K562 (cell line): ENCODE measurements at regions not wholly inside any gene's neighbourhood (a gene's known extent, or its start where the extent isn't known, plus 50 kb on each side); places are given as distances from the start of the nearest gene placed in this dataset.

Experiments used
- ATAC-seq: fragments of 200-7000 bp; cut with Tn5 transposase; 3 replicates; pipeline ENCODE4 v1.9.1; 2020; ENCODE audit warnings: moderate library complexity
- BruUV-seq: library from RNA; stranded (reverse); fragments of 400-500 nt; replicated peaks from 2 replicates; lab custom pipeline; 2021; lab: Mats Ljungman, UMichigan
- CTCF ChIA-PET: fragments of 300-600 bp; formaldehyde crosslinking; extraction: SDS; loops from one replicate; lab custom pipeline; 2021; ENCODE audit warnings: low intra/inter-chr PET ratio; lab: Yijun Ruan, JAX
- POLR2A ChIA-PET: fragments of 300-600, 350-650 bp; sonication (Branson Sonifier 250); formaldehyde crosslinking; extraction: SDS; loops from one replicate; lab custom pipeline; 2021; ENCODE audit warnings: antibody characterized with exemption, inconsistent platforms; lab: Yijun Ruan, JAX
- DNase-seq, 4 experiments: peaks; one replicate each; pipeline versions ENCODE4 v3.0.0 to v3.0.0-alpha.2; 2011 to 2018; ENCODE audit warnings: low spot score in 3 of 4, mixed read lengths in 3 of 4; ENCODE audit errors: extremely low read depth in 1 of 4
- FAIRE-seq: peaks from 2 replicates; lab custom pipeline; 2011; peaks lifted over from hg19 to GRCh38; lab: Jason Lieb, UNC
- H2AFZ ChIP-seq: 2 replicates; pipeline ENCODE4 v1.6.0; 2011; ENCODE audit warnings: low read depth, low read length, control low read depth, inconsistent platforms
- H3K27ac ChIP-seq: fragments of 200-600 bp; 3 replicates; pipeline ENCODE4 v1.8.0; 2011; ENCODE audit warnings: low read depth, mild to moderate bottlenecking, control low read depth, inconsistent platforms, low read length, moderate library complexity, mixed read lengths; ENCODE audit errors: extremely low read depth
- H3K27me3 ChIP-seq, 2 experiments: fragments of 300-600 bp in 1 of 2; 2 replicates in 1 of 2; 3 replicates in 1 of 2; pipeline versions ENCODE4 v1.6.0 to v1.8.0; 2011; ENCODE audit warnings: inconsistent platforms in 2 of 2, low read length in 2 of 2, mild to moderate bottlenecking in 1 of 2, mixed read lengths in 1 of 2, moderate library complexity in 1 of 2; ENCODE audit not compliant: control insufficient read depth in 2 of 2, insufficient read depth in 2 of 2
- H3K36me3 ChIP-seq: fragments of 300-600 bp; 3 replicates; pipeline ENCODE4 v1.8.0; 2011; ENCODE audit warnings: mild to moderate bottlenecking, low read length, inconsistent platforms; ENCODE audit not compliant: control insufficient read depth, insufficient read depth
- H3K4me1 ChIP-seq, 2 experiments: fragments of 200-600 bp in 1 of 2; replicated peaks in 1 of 2; 2 replicates in 1 of 2; 3 replicates in 1 of 2; pipeline versions ENCODE4 v1.5.1 to v1.8.0; 2011; ENCODE audit warnings: inconsistent platforms in 2 of 2, low read length in 2 of 2, mild to moderate bottlenecking in 1 of 2, mixed read lengths in 1 of 2, moderate library complexity in 1 of 2; ENCODE audit not compliant: control insufficient read depth in 2 of 2, insufficient read depth in 2 of 2
- H3K4me2 ChIP-seq: 2 replicates; pipeline ENCODE4 v1.6.1; 2011; ENCODE audit warnings: low read length, control low read depth, inconsistent platforms, mixed read lengths; ENCODE audit not compliant: insufficient read depth
- H3K4me3 ChIP-seq: fragments of 200-600 bp; sonication (generic), shearing (Covaris generic); 2 replicates; pipeline ENCODE4 v1.5.1; 2016; ENCODE audit warnings: control low read depth, inconsistent platforms
- H3K79me2 ChIP-seq: fragments of 200-600 bp; 3 replicates; pipeline ENCODE4 v1.8.0; 2011; ENCODE audit warnings: low read length, inconsistent platforms; ENCODE audit not compliant: control insufficient read depth, insufficient read depth
- H3K9ac ChIP-seq, 2 experiments: 2 replicates each; pipeline versions ENCODE4 v1.6.0 to v1.6.1; 2011; ENCODE audit warnings: low read depth in 2 of 2, low read length in 2 of 2, control low read depth in 1 of 2, inconsistent platforms in 1 of 2, mild to moderate bottlenecking in 1 of 2, mixed read lengths in 1 of 2; ENCODE audit not compliant: insufficient read depth in 1 of 2
- H3K9me1 ChIP-seq: one replicate; pipeline ENCODE4 v1.6.0; 2011; ENCODE audit warnings: inconsistent platforms, mild to moderate bottlenecking, low read length, moderate library complexity; ENCODE audit not compliant: control insufficient read depth, insufficient read depth
- H3K9me3 ChIP-seq: replicated peaks from 2 replicates; pipeline ENCODE4 v1.5.1; 2011; ENCODE audit warnings: low read depth, low read length, inconsistent platforms; ENCODE audit not compliant: control insufficient read depth, insufficient read depth
- H4K20me1 ChIP-seq: replicated peaks from 2 replicates; pipeline ENCODE4 v1.6.1; 2011; ENCODE audit warnings: low read length, inconsistent platforms, mixed read lengths; ENCODE audit not compliant: control insufficient read depth, insufficient read depth
- C11orf30 ChIP-seq: fragments of 450-650 bp; IDR thresholded peaks from 2 replicates; pipeline ENCODE4 v1.6.1; 2016; ENCODE audit warnings: low read depth, mild to moderate bottlenecking
- SPI1 ChIP-seq: IDR thresholded peaks from 2 replicates; pipeline ENCODE4 v1.6.1; 2011; ENCODE audit warnings: low read depth, low read length, control low read depth, borderline replicate concordance
- TRIM28 ChIP-seq: fragments of 450-650 bp; IDR thresholded peaks from 2 replicates; pipeline ENCODE4 v1.6.1; 2017
- ZNF57 ChIP-seq: fragments of 450-650 bp; formaldehyde crosslinking; IDR thresholded peaks from 2 replicates; pipeline ENCODE4 v1.4.0; 2020; ENCODE audit warnings: mild to moderate bottlenecking, moderate library complexity
- WGBS: fragments of 100-300 bp; shearing (Covaris generic); methylation state at CpG from one replicate; pipeline ENCODE4 v1.1.6; 2016; ENCODE audit warnings: low coverage, mixed read lengths; ENCODE audit not compliant: insufficient coverage; ENCODE audit errors: missing lambda C conversion rate; 5-methylcytosine and 5-hydroxymethylcytosine counted together
- in situ Hi-C: fragments of 300-500 bp; cut with MboI; formaldehyde crosslinking; loops from 4 replicates; pipeline ENCODE4 v1.15.0; 2018; ENCODE audit warnings: inconsistent platforms, mixed read lengths
- intact Hi-C: fragments of 100-400 bp; cut with micrococcal nuclease; formaldehyde crosslinking; loops from 2 replicates; pipeline ENCODE4 v1.14.2; 2022
- TF ChIP-seq, protein P1 (sequence below): sonication (generic); formaldehyde crosslinking; IDR thresholded peaks from 2 replicates; pipeline ENCODE4 v1.8.1; 2022; ENCODE audit warnings: missing genetic modification reagents

GRCh38 chr10:62512732-62513475, 138.7 kb downstream of the ZNF365 start:
- Histone ChIP-seq H3K9me3 (no peaks in the 10 kb centered on the region), H3K4me3 (no peak overlapping the region), H3K4me2 (no peak overlapping the region), H3K27ac (no peak overlapping the region), H3K36me3 (no peaks in the 10 kb centered on the region), H2AFZ (no peak overlapping the region), H3K9ac (no peak overlapping the region), H3K4me1 (no peaks in the 10 kb centered on the region), H4K20me1 (no peaks in the 10 kb centered on the region), H3K9me1 (no peaks in the 10 kb centered on the region), H3K79me2 (no peaks in the 10 kb centered on the region), H3K27me3 (no peaks in the 10 kb centered on the region)
- FAIRE-seq, result no peak
- in situ Hi-C loops (no loop called here), intact Hi-C loops (no loop called here)
- ChIA-PET CTCF (no interaction called here), POLR2A (interaction anchor here (1.3 kb wide), 1 partner anchor 10 kb away, joined by 8 read pairs; no protein-coding TSS in a partner anchor)
- ATAC-seq, result no peak
- 2% methylated on average over 5 of the region's 5 CpGs for WGBS
- no peak for DNase-seq
- TF ChIP-seq ZNF57 (no peak), SPI1 (no peak), C11orf30 (no peak), TRIM28 (no peak)
- TF ChIP-seq, protein P1, sequence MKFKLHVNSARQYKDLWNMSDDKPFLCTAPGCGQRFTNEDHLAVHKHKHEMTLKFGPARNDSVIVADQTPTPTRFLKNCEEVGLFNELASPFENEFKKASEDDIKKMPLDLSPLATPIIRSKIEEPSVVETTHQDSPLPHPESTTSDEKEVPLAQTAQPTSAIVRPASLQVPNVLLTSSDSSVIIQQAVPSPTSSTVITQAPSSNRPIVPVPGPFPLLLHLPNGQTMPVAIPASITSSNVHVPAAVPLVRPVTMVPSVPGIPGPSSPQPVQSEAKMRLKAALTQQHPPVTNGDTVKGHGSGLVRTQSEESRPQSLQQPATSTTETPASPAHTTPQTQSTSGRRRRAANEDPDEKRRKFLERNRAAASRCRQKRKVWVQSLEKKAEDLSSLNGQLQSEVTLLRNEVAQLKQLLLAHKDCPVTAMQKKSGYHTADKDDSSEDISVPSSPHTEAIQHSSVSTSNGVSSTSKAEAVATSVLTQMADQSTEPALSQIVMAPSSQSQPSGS, result no peak
- no TSS peak for BruUV-seq
